ENCODE measurements at regions not wholly inside any gene's neighbourhood (a gene's known extent, or its start where the extent isn't known, plus 50 kb on each side); places are given as distances from the start of the nearest gene placed in this dataset.

DNA sequence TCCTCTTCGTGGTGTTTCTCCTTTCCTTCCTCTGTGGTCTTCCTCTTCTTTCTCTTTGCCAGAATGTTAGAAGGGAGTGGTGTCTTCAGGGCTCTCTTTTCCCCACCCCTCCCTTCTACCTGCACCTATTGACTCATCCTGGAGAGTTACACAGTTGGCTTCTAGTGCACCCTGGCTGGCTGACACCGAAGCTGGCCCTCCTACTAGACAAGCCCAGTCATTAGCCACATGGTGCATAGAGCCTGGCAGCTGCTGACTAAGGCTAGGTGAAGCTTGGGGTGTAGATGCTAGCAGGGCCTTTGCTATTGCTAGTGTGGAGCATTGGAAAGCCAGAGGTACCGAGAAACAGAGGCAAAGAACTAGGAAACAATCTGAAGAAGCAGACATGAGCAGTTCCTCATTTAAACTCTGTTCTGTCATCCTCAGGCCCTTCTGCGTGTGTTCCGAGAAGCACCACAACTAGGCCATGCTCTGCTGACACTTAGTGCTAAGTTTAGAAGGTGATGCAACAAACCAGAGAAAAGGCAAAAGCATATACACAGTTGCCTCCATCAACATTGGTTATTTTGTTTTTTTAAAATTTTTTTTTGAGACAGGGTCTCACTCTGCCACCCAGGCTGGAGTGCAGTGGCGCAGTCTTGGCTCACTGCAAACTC, 213.9 kb downstream of the BAMBI start:
- TF ChIP-seq, protein P1, sequence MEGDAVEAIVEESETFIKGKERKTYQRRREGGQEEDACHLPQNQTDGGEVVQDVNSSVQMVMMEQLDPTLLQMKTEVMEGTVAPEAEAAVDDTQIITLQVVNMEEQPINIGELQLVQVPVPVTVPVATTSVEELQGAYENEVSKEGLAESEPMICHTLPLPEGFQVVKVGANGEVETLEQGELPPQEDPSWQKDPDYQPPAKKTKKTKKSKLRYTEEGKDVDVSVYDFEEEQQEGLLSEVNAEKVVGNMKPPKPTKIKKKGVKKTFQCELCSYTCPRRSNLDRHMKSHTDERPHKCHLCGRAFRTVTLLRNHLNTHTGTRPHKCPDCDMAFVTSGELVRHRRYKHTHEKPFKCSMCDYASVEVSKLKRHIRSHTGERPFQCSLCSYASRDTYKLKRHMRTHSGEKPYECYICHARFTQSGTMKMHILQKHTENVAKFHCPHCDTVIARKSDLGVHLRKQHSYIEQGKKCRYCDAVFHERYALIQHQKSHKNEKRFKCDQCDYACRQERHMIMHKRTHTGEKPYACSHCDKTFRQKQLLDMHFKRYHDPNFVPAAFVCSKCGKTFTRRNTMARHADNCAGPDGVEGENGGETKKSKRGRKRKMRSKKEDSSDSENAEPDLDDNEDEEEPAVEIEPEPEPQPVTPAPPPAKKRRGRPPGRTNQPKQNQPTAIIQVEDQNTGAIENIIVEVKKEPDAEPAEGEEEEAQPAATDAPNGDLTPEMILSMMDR (IDR thresholded peaks at IDR 0.05) = no peak
- no peak for TF ChIP-seq POLR2A (IDR thresholded peaks at IDR 0.05)
